HG02885 (cell line): ENCODE measurements at regions not wholly inside any gene's neighbourhood (a gene's known extent, or its start where the extent isn't known, plus 50 kb on each side); places are given as distances from the start of the nearest gene placed in this dataset.
"Not testable (repeated sequence)": the region's sequence is repeated elsewhere in the genome, so short reads cannot be mapped to it uniquely, and the experiment has no call there.

Experiments
- ATAC-seq: cut with Tn5 transposase; IDR thresholded peaks from one replicate; pipeline ENCODE4 v1.9.1; 2021; ENCODE audit warnings: mild to moderate bottlenecking; ENCODE audit not compliant: unreplicated experiment, poor library complexity

DNA sequence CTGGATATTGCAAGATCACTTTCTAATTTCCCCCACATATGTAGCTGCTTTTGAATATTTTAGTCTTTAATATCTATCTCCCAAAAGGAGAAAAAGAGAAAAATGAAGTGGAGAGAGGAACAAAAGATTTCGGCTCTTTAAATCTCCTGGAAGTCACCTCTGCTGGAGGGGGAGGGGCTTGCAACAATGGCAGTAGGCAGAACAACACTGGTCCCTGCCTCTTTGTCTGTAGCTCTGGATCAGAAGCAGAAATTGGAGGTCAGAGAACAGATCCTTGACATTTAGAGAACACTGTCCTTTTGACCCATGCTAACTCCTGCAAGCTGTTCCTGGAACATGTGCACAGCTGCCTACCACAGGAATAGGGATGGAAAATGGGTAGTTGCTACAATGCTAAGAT, 86.7 kb upstream of the GPR12 start:
- no peak for ATAC-seq

DNA sequence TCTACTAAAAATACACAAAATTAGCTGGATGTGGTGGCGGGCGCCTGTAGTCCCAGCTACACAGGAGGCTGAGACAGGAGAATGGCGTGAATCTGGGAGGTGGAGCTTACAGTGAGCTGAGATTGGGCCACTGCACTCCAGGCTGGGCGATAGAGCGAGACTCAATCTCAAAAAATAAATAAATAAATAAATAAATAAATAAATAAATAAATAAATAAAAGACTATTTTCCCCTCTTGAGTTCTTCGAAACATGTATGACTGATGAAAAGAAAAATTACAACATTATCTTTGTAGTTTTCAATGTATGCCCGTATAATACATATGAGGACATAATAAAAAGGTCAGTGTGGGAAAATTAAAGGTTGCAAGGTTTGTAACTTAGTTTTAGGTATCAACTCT, 84.5 kb upstream of the GPR12 start:
- not testable (repeated sequence) for ATAC-seq

DNA sequence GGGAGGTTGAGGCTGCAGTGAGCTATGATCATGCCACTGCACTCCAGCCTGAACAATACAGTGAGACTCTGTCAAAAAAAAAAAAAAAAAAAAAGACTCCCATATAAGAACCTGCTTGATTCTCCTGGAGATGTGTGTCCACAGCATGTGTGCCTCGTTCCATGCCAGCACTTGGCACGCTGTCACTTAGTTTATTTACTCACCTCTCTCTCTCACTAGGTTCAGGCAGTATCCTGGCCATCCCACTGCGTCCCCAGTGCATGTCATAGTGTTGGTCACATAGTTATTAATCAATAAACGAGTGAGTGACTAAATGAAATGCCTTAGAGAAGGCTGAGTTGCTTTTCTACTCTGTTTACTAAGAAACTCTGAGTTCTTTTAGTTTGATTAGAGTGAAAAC, 79.1 kb upstream of the GPR12 start:
- ATAC-seq, result no peak

DNA sequence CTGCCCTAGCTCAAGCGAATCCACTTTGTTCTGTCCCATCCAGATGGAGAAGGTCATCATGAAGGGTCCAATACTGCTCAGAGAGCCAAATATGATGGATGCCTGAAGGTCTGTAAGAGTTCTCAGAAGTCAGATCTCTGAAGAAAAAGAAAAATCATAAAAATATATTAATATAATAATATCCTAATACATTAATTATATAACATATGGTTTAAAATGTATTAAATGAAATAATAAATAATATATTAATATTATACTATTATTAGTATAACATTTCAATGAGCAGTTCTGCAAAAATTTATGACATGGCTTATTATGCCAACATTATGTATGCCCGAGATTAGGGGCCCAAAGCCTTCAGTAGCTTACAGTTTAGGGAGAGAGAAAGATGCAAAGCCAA, 78.2 kb upstream of the GPR12 start:
- ATAC-seq, result no peak

DNA sequence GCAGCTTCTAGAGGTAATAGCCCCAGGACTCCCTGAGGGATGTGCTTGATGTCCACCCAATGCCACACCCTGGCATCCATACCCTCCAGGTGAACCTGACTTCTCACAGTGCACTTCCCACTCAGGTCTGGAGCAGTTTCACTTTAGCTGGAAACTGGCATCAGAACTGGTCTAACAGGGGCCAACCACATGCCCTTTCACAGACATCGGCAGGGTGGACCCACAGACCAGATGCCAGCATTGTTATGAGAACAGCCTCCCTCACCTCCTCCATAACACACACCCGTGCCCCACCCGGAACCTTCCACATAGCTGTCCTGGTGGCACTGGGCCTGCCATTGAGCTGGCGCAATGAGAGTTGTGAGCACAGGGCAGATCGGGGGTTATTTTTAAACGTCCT, 77.4 kb upstream of the GPR12 start:
- ATAC-seq, result no peak

DNA sequence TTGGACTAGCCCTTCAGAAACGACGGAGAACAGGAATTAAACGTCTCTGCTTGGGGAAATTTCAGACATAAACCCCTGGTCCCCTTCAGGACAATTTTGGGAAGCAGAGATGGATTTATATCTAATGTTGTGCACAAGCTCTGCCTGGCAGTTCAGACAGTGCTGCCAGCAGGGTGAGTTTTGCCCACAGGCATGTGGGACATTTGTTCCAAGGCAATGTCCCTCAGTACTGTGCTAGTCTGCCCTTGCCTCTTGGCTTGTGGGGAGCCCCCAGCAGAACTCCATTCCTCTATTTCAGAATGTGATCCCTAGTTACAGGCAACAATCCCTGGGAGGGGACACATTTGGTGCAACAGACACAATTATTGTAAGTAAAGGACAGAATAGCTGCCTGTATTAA, 76.5 kb upstream of the GPR12 start:
- no peak for ATAC-seq

DNA sequence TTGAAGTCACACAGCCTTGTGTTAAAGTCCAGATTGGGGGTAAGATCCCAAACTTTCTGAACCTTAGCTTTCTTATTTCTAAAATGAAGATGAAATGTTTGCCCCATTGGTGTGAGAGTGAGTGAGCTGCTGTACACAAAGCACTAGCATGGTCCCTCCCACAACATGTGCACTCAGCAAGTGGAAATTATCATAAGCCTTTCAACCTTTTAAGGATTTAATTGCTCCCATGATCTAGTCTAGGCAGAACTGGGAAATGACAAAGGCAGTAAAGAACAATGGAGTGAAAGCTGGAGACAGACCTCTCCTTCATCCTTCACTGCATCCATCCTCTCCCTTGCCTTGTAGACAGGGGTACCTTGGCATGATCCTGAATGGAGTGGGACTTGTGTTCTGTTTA, 76.0 kb upstream of the GPR12 start:
- no peak for ATAC-seq

DNA sequence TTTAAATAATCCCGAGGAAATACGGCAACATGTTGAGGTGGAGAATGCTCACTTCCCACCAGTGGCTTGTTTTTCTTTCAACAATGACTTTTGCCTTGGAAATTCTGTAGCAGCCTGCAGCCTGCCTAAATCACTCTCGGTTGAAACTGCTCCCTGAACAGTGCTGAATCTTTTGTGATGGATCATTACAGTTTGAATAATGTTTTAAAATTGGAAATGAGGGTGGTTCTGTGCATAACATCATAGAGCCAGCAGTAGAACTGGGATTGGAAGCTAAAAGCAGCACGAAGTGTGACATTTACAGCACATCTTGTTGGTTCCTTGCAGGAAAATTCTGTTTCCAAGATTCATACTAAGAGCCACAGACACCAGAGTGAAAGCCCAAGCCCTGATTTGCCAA, 74.1 kb upstream of the GPR12 start:
- ATAC-seq, result no peak

DNA sequence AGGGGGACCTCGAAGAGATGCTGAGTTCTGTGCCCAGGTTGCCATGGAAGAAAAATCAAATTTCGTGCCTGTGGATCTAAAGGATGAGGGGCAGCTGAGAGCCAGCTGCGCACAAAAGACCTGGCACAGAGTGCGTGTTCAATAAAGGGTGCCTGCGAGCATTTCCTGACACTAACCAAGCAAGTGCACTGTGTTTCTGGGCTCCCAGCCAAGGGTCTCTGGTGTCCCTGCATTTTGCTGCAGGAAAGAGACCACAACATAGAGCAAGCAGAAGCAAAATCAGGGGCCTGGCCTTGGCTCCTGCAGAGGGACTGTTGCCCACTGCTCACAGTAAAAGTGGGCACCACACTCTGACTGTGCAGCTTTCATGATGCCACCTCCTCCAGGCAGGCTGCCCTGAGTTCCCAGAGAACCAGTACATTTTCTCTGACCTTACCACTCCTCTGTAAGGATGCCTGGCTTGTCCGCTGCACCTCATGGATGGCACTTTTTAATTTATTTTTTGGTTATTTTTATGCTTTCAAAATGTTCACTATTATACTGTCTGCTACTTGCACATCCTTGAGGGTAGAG, 70.8 kb upstream of the GPR12 start:
- ATAC-seq, result no peak

DNA sequence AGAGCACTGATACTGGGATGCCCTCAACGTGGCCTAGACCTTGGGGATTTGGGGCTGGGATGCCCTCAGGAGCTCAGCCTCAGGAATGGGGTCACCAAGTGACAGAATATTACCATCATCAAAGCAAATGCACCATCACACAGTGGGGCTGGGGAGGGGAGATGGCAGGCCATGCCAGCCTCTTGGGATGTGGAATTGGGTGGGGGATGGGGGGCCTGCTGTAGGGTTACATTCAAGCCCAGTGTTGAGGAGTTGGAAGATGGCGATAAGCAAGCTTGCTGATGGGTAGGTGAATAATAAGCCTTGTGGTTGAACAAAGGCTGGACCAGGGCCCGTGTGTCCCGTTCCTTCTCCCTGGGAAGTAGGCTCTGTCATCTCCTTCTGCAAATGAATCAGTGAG, 69.1 kb upstream of the GPR12 start:
- no peak for ATAC-seq

DNA sequence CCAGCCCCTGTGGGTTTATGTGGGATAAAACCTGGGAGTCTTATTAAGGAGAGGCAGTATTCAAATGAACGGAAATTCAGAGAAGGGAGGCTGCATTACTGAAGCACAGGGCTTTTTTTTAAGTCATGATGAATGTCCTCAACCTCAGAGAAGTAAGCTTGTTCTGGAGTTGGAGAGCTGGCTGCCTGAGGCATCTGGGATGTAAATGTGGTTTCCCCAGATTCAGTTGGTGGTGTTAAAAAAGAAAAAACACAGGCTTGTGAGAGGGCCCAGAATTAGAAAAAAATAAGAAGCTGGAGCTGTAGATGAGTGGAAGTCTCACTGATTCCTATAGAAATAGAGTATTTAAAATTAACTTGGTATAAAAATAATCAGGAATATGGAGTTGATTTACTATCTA, 64.0 kb upstream of the GPR12 start:
- ATAC-seq, result no peak

DNA sequence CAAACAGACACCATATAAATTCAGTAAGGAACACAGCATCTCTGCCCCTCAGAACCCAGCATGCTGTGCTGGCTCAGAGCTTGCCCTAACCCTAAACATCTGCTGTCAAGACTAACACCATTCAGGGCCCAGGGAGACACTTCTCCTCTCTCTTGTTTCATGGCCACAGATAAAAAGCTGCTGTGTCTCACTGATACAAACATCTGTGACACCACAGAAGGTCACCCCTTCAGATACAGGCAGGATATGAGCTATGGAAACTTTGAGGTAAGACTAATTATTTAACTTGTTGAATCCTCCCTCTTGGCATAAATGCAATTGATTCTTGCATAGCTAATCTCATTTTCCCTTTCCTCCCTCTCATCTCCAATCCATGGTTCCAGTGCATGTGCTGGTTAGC, 61.6 kb upstream of the GPR12 start:
- ATAC-seq, result no peak

DNA sequence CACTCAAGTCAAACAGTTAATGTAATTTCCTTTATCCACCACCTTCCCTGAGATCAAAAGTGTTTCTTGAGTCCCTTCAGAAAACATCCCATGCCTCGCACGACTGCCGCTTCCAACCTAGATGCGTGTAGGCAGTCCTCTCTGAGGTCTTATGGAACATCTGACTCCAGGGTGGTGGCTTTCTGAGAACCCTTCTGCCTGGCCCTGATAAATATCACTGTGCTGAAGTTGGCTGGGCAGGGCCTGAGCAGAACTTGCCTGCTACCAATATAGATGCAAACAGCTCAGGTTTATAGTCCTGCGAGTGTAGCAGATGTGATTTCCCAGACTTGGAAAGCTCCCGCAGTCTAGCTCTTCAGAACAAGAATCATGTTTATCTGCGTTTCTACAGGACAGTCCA, 61.1 kb upstream of the GPR12 start:
- no peak for ATAC-seq

DNA sequence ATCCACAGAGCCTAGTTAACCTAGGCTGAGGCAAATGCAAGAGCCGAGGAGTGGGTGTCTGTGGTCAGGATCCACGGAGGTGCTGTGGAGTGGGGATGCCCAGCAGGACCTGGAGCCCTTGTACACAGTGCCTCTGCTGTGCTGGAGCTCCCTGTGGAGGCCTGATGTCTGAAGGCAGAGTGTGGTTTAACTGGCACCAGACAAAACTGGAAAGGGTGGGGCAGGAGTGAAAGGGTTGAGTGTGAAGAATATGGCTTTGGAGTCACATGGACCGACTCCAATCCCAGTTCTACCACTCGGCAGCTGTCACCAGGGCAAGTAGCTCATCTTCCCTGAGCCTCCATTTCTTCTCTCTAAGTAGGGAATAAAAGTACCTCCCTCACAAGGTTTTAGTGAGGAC, 60.3 kb upstream of the GPR12 start:
- ATAC-seq, result no peak

DNA sequence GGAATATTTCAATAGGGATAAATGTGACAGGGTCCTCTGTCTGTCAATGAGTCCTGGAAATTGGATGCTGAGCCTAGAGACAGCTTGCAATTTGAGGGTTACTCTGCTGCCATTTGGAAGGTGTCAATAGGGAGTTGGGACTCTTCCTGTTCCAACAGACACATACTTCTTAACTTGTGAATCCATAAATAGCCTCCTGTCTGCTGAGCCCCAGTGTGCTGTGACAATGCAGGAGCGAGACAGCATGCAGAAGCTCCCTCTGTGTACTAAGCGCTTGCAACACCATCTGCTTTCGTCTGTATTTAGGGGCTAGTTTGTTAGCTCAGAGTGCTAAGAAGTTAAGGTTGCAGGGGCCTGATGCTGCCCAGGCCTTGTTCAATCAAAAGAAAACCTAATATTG, 58.5 kb upstream of the GPR12 start:
- no peak for ATAC-seq

DNA sequence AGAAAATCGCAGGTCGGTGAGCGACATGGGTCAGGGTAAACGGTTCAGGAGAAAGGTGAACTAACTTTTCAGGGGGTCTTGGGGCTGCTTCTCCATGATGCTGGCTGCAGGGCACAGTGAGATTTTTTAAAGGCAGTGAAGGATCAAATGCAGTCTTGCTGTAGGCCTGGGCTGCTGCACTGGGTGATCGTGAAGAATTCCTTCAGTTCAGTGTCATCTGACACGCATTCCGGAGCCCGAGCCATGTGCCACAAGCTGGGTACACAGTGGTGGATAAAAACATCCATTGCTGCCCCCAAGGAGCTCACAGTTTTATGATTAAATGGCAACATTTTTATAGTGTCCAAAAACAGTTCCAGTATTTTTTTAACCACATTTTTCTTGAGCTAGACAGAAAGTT, 56.3 kb upstream of the GPR12 start:
- ATAC-seq, result no peak

DNA sequence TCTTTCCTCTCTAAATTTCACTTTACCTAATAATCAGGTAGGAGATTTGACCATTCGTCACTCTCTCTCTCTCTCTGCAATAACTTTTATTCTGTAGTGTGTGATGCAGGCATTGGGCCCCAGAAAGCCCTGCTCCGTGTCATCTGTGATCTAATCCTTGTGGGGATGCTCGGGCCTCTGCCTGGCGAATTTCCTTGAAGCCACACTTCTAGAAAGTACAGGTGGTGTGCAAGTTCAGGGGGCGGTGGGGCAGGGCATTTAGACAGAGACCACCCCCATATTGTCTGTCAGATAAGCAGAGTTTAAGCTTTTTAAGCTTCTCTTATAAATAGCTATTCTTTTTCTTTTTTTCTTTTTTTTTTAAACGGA, 53.4 kb upstream of the GPR12 start:
- no peak for ATAC-seq

DNA sequence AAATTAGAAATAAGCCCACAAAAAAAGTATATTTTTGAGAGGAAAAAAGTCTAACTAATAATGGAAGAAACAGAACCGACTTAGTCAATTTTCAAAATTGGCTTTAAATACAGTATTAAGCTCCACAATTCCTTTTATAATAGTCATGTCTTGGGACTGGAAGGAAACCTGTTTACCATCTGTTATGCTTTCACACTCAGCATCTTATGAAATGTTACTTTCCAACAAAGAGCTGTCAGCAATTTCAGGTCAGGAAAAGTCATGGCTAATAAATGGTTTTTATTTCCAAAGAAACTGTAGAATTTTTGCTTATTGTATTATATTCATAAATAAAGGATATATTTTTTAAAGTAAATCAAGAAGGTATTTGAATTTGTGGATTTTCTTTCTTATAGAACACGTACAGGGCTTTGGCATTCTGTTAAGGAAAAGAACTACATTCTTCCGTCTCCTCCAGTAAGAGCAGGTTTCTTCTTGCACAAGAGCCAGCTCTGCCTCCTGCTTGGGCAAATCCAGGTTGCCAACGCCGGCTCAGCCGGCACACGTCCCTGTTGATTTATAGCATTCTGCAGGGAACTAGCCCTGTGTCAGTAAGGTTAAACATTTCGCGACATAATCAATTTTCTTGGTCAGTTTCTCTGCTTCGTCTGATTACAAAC, 52.9 kb upstream of the GPR12 start:
- ATAC-seq, result no peak

DNA sequence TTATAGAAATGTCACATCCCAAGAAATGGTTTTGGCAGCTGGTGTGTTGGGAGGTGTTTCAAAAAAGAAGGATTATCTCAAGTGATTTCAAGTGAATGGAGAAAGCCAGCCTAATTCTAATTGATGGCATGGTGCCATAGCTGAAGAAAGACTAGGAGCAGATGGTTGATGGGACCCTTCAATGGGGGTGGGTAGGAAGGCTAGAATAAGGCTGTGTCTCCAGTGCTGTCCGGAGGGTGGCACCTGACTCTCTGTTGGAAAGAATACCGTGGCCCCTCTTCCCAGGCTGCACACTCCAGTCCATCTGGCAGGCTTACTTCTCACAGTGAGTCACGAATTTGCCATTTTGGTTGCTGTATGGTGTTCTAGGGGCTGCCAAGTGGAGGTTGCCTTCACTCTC, 51.0 kb upstream of the GPR12 start:
- no peak for ATAC-seq
